ENCODE measurements at regions not wholly inside any gene's neighbourhood (a gene's known extent, or its start where the extent isn't known, plus 50 kb on each side); places are given as distances from the start of the nearest gene placed in this dataset.

- TF ChIP-seq CTCF (IDR thresholded peaks at IDR 0.05; ENCODE audit: low read depth, low read length, missing input control) = no peak
- no peak for TF ChIP-seq MAX (IDR thresholded peaks at IDR 0.05)
- TF ChIP-seq JUND (IDR thresholded peaks at IDR 0.05) = no peak
- TF ChIP-seq RAD21 (IDR thresholded peaks at IDR 0.05) = no peak
- TF ChIP-seq, protein P1, sequence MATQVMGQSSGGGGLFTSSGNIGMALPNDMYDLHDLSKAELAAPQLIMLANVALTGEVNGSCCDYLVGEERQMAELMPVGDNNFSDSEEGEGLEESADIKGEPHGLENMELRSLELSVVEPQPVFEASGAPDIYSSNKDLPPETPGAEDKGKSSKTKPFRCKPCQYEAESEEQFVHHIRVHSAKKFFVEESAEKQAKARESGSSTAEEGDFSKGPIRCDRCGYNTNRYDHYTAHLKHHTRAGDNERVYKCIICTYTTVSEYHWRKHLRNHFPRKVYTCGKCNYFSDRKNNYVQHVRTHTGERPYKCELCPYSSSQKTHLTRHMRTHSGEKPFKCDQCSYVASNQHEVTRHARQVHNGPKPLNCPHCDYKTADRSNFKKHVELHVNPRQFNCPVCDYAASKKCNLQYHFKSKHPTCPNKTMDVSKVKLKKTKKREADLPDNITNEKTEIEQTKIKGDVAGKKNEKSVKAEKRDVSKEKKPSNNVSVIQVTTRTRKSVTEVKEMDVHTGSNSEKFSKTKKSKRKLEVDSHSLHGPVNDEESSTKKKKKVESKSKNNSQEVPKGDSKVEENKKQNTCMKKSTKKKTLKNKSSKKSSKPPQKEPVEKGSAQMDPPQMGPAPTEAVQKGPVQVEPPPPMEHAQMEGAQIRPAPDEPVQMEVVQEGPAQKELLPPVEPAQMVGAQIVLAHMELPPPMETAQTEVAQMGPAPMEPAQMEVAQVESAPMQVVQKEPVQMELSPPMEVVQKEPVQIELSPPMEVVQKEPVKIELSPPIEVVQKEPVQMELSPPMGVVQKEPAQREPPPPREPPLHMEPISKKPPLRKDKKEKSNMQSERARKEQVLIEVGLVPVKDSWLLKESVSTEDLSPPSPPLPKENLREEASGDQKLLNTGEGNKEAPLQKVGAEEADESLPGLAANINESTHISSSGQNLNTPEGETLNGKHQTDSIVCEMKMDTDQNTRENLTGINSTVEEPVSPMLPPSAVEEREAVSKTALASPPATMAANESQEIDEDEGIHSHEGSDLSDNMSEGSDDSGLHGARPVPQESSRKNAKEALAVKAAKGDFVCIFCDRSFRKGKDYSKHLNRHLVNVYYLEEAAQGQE (IDR thresholded peaks at IDR 0.05) = no peak
- TF ChIP-seq GABPA (IDR thresholded peaks at IDR 0.05 in 1 of 2, conservative IDR thresholded peaks at IDR 0.05 in 1 of 2) = no peak
- no peak for TF ChIP-seq FOXA1 (IDR thresholded peaks at IDR 0.05)
- TF ChIP-seq YY1 (IDR thresholded peaks at IDR 0.05) = no peak
Observed at GRCh38 chr10:29749150-29749549, 114.4 kb upstream of the SVIL start.
